Fibroblast of lung (primary cell): ENCODE measurements at regions not wholly inside any gene's neighbourhood (a gene's known extent, or its start where the extent isn't known, plus 50 kb on each side); places are given as distances from the start of the nearest gene placed in this dataset.
A peak's percentile ranks its signal among the peaks of the same experiment; 100 is the strongest.

ENCODE experiments used
- DNase-seq, 2 donors: peaks; one replicate each; pipeline versions ENCODE4 v3.0.0 to v3.0.0-alpha.2; 2010; ENCODE audit warnings: low read depth in 2 of 2
- H2AFZ ChIP-seq: 2 replicates; pipeline ENCODE4 v1.5.1; 2012; ENCODE audit warnings: low read length, control low read depth, inconsistent platforms
- H3K27ac ChIP-seq: 2 replicates; pipeline ENCODE4 v1.5.1; 2011; ENCODE audit warnings: low read length, control low read depth; ENCODE audit not compliant: insufficient read depth
- H3K27me3 ChIP-seq: 2 replicates; pipeline ENCODE4 v1.5.1; 2011; ENCODE audit warnings: mild to moderate bottlenecking, low read length; ENCODE audit not compliant: control insufficient read depth, insufficient read depth
- H3K36me3 ChIP-seq: 2 replicates; pipeline ENCODE4 v1.5.1; 2011; ENCODE audit warnings: low read length; ENCODE audit not compliant: control insufficient read depth, insufficient read depth
- H3K4me1 ChIP-seq: 2 replicates; pipeline ENCODE4 v1.5.1; 2011; ENCODE audit warnings: low read length; ENCODE audit not compliant: control insufficient read depth, insufficient read depth; ENCODE audit errors: extremely low read depth
- H3K4me2 ChIP-seq: 2 replicates; pipeline ENCODE4 v1.5.1; 2011; ENCODE audit warnings: low read length, control low read depth; ENCODE audit not compliant: insufficient read depth; ENCODE audit errors: extremely low read depth
- H3K4me3 ChIP-seq, 4 experiments: fragments of 200-600 bp in 1 of 4; sonication (generic) in 1 of 4; replicated peaks in 1 of 4; 2 replicates each; pipeline ENCODE4 v1.5.1; 2011 to 2016; ENCODE audit warnings: low read length in 4 of 4, low read depth in 3 of 4, mild to moderate bottlenecking in 3 of 4, control low read depth in 2 of 4, inconsistent platforms in 1 of 4, mixed read lengths in 1 of 4; ENCODE audit not compliant: insufficient read depth in 1 of 4; ENCODE audit errors: control extremely low read depth in 1 of 4
- H3K79me2 ChIP-seq: 2 replicates; pipeline ENCODE4 v1.5.1; 2012; ENCODE audit warnings: mild to moderate bottlenecking, low read length, inconsistent platforms; ENCODE audit not compliant: control insufficient read depth, insufficient read depth
- H3K9ac ChIP-seq: 2 replicates; pipeline ENCODE4 v1.5.1; 2011; ENCODE audit warnings: mild to moderate bottlenecking, low read length, control low read depth; ENCODE audit not compliant: insufficient read depth
- H3K9me3 ChIP-seq: 2 replicates; pipeline ENCODE4 v1.5.1; 2012; ENCODE audit warnings: low read depth, low read length; ENCODE audit not compliant: control insufficient read depth, insufficient read depth
- H4K20me1 ChIP-seq: 2 replicates; pipeline ENCODE4 v1.5.1; 2011; ENCODE audit warnings: low read length; ENCODE audit not compliant: control insufficient read depth, insufficient read depth; ENCODE audit errors: extremely low read depth
- CTCF ChIP-seq, 2 donors: IDR thresholded peaks in 1 of 2; conservative IDR thresholded peaks in 1 of 2; 1 replicate in 1 of 2; 2 replicates in 1 of 2; pipeline ENCODE4 v1.5.1; 2011 to 2012; ENCODE audit warnings: low read length in 2 of 2, control low read depth in 1 of 2, inconsistent platforms in 1 of 2, low read depth in 1 of 2, mild to moderate bottlenecking in 1 of 2
- EZH2 ChIP-seq: IDR thresholded peaks from 2 replicates; pipeline ENCODE4 v1.5.1; 2012; ENCODE audit warnings: low read length, control low read depth, mild to moderate bottlenecking; ENCODE audit errors: missing control alignments

DNA sequence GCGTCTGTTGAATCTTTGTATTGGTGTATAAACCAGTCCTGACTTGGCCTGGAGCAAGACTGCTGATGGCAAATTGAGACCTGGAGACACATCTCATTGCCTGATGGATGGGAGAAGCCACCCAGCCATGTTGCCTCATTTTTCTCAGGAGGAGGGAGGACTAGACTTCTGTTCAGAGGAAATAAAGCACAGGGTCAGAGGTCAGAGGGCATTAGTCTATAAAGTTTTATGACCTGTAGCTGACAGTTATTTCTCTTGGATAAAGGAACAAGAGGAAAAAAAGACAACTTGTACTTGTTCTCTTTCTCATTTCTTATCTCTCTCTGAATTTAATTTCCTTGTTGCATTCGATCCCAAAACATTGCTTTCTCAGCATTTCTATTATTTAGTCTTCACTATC, 775.9 kb downstream of the SQOR start:
- H3K9me3 ChIP-seq, result no peaks in the 10 kb centered on the region
- H3K9ac ChIP-seq, result no peak overlapping the region
- H3K4me3 ChIP-seq, result no peak overlapping the region
- DNase-seq, result no peak
- no peaks in the 10 kb centered on the region for H3K27me3 ChIP-seq
- no peaks in the 10 kb centered on the region for H3K36me3 ChIP-seq
- no peak overlapping the region for H3K4me2 ChIP-seq
- H3K79me2 ChIP-seq, result no peaks in the 10 kb centered on the region
- H2AFZ ChIP-seq, result no peak overlapping the region
- no peak for TF ChIP-seq EZH2
- TF ChIP-seq CTCF (conservative IDR thresholded peaks at IDR 0.05 in 1 of 2, IDR thresholded peaks at IDR 0.05 in 1 of 2; ENCODE audit: low read depth in 1 of 2, low read length in 2 of 2), result no peak
- no peak overlapping the region for H3K27ac ChIP-seq
- H3K4me1 ChIP-seq, result no peaks in the 10 kb centered on the region
- H4K20me1 ChIP-seq, result no peaks in the 10 kb centered on the region

GRCh38 chr15:46411900-46412299, 777.1 kb downstream of the SQOR start:
- TF ChIP-seq EZH2, result no peak
- TF ChIP-seq CTCF (conservative IDR thresholded peaks at IDR 0.05 in 1 of 2, IDR thresholded peaks at IDR 0.05 in 1 of 2; ENCODE audit: low read depth in 1 of 2, low read length in 2 of 2), result no peak
- no peak overlapping the region for H3K4me3 ChIP-seq
- no peak overlapping the region for H3K4me2 ChIP-seq
- H4K20me1 ChIP-seq, result no peaks in the 10 kb centered on the region
- H3K9ac ChIP-seq, result no peak overlapping the region
- H3K27me3 ChIP-seq, result no peaks in the 10 kb centered on the region
- no peaks in the 10 kb centered on the region for H3K79me2 ChIP-seq
- no peaks in the 10 kb centered on the region for H3K4me1 ChIP-seq
- no peaks in the 10 kb centered on the region for H3K9me3 ChIP-seq
- no peak for DNase-seq
- H2AFZ ChIP-seq, result no peak overlapping the region
- H3K27ac ChIP-seq, result no peak overlapping the region
- no peaks in the 10 kb centered on the region for H3K36me3 ChIP-seq

GRCh38 chr15:46413799-46414198, 779.0 kb downstream of the SQOR start:
- no peaks in the 10 kb centered on the region for H4K20me1 ChIP-seq
- no peak overlapping the region for H2AFZ ChIP-seq
- H3K4me2 ChIP-seq, result no peak overlapping the region
- no peaks in the 10 kb centered on the region for H3K9me3 ChIP-seq
- TF ChIP-seq CTCF (conservative IDR thresholded peaks at IDR 0.05 in 1 of 2, IDR thresholded peaks at IDR 0.05 in 1 of 2; ENCODE audit: low read depth in 1 of 2, low read length in 2 of 2) (no peak), EZH2 (no peak)
- H3K9ac ChIP-seq, result no peak overlapping the region
- no peak overlapping the region for H3K4me3 ChIP-seq
- no peaks in the 10 kb centered on the region for H3K36me3 ChIP-seq
- H3K27ac ChIP-seq, result no peak overlapping the region
- H3K4me1 ChIP-seq, result no peaks in the 10 kb centered on the region
- peak; percentile 27 to 43 for DNase-seq
- no peaks in the 10 kb centered on the region for H3K27me3 ChIP-seq
- H3K79me2 ChIP-seq, result no peaks in the 10 kb centered on the region
